Kidney epithelial cell (primary cell): ENCODE measurements at regions not wholly inside any gene's neighbourhood (a gene's known extent, or its start where the extent isn't known, plus 50 kb on each side); places are given as distances from the start of the nearest gene placed in this dataset.

Source experiments
- DNase-seq: peaks from one replicate; pipeline ENCODE4 v3.0.0-alpha.2; 2010; ENCODE audit warnings: low read depth
- H3K27me3 ChIP-seq: 2 replicates; pipeline ENCODE4 v1.6.0; 2011; ENCODE audit warnings: low read length; ENCODE audit not compliant: control insufficient read depth, insufficient read depth
- H3K36me3 ChIP-seq: 2 replicates; pipeline ENCODE4 v1.5.1; 2011; ENCODE audit warnings: low read length; ENCODE audit not compliant: control insufficient read depth, insufficient read depth
- H3K4me3 ChIP-seq: 2 replicates; pipeline ENCODE4 v1.5.1; 2011; ENCODE audit warnings: low read depth, mild to moderate bottlenecking, control low read depth, low read length
- CTCF ChIP-seq: IDR thresholded peaks from 2 replicates; pipeline ENCODE4 v1.5.1; 2011; ENCODE audit warnings: mild to moderate bottlenecking, moderate library complexity, low read length, control low read depth, inconsistent platforms; ENCODE audit not compliant: insufficient read depth, poor library complexity, severe bottlenecking

- no peaks in the 10 kb centered on the region for H3K36me3 ChIP-seq
- no peak for DNase-seq
- no peak for TF ChIP-seq CTCF
- H3K4me3 ChIP-seq = no peak overlapping the region
- no peaks in the 10 kb centered on the region for H3K27me3 ChIP-seq
Observed at GRCh38 chr9:87243602-87244001, 254.1 kb upstream of the DAPK1 start.

GRCh38 chr9:87245271-87245670 is 252.4 kb upstream of the DAPK1 start:
- Histone ChIP-seq H3K4me3 (no peak overlapping the region), H3K27me3 (no peaks in the 10 kb centered on the region), H3K36me3 (no peaks in the 10 kb centered on the region)
- TF ChIP-seq CTCF = no peak
- no peak for DNase-seq

GRCh38 chr9:87247097-87247496 is 250.6 kb upstream of the DAPK1 start:
- no peak for TF ChIP-seq CTCF
- DNase-seq = no peak
- H3K4me3 ChIP-seq = no peak overlapping the region
- no peaks in the 10 kb centered on the region for H3K36me3 ChIP-seq
- no peaks in the 10 kb centered on the region for H3K27me3 ChIP-seq

GRCh38 chr9:87249029-87249428 is 248.6 kb upstream of the DAPK1 start:
- no peak for DNase-seq
- no peak overlapping the region for H3K4me3 ChIP-seq
- no peaks in the 10 kb centered on the region for H3K36me3 ChIP-seq
- no peaks in the 10 kb centered on the region for H3K27me3 ChIP-seq
- TF ChIP-seq CTCF = no peak

GRCh38 chr9:87250205-87250604 is 247.5 kb upstream of the DAPK1 start:
- no peak overlapping the region for H3K4me3 ChIP-seq
- H3K27me3 ChIP-seq = no peaks in the 10 kb centered on the region
- H3K36me3 ChIP-seq = no peaks in the 10 kb centered on the region
- TF ChIP-seq CTCF = no peak
- no peak for DNase-seq

- Histone ChIP-seq H3K4me3 (no peak overlapping the region), H3K27me3 (peaks cover 2% of the 10 kb centered on the region), H3K36me3 (no peaks in the 10 kb centered on the region)
- TF ChIP-seq CTCF = no peak
- no peak for DNase-seq
Observed at GRCh38 chr9:87255431-87256155, 242.1 kb upstream of the DAPK1 start.
